ENCODE measurements at regions not wholly inside any gene's neighbourhood (a gene's known extent, or its start where the extent isn't known, plus 50 kb on each side); places are given as distances from the start of the nearest gene placed in this dataset.
A peak's percentile ranks its signal among the peaks of the same experiment; 100 is the strongest.

- TF ChIP-seq SIN3A (conservative IDR thresholded peaks at IDR 0.05 in 1 of 2, IDR thresholded peaks at IDR 0.05 in 1 of 2; ENCODE audit: low read depth in 1 of 2, low read length in 2 of 2) (peak in 1 of 2 experiments; percentile 66; a peak in 1 of 4 replicates), BRCA1 (IDR thresholded peaks at IDR 0.05; ENCODE audit: low read depth, low read length) (no peak), POU5F1 (IDR thresholded peaks at IDR 0.05; ENCODE audit: low read depth, low read length) (no peak), SIRT6 (IDR thresholded peaks at IDR 0.05; ENCODE audit: low read length) (no peak), SP4 (IDR thresholded peaks at IDR 0.05; ENCODE audit: low read length) (no peak), CBX5 (IDR thresholded peaks at IDR 0.05; ENCODE audit: low read depth, low read length) (no peak), RXRA (IDR thresholded peaks at IDR 0.05; ENCODE audit: insufficient read depth, low read depth, low read length) (no peak), GABPA (IDR thresholded peaks at IDR 0.05; ENCODE audit: borderline replicate concordance, insufficient read depth, low read length) (no peak), MAFK (IDR thresholded peaks at IDR 0.05; ENCODE audit: low read depth, low read length) (no peak), NRF1 (IDR thresholded peaks at IDR 0.05; ENCODE audit: low read depth, low read length) (no peak), JUN (IDR thresholded peaks at IDR 0.05; ENCODE audit: low read depth, low read length) (no peak), RBBP5 (IDR thresholded peaks at IDR 0.05; ENCODE audit: borderline replicate concordance, low read depth, low read length) (peak; percentile 4; the same call in 1 of the 2 replicates), EP300 (IDR thresholded peaks at IDR 0.05; ENCODE audit: borderline replicate concordance in 1 of 2, low read depth in 2 of 2, low read length in 2 of 2) (no peak)
Measured at GRCh38 chr2:64751286-64752260, 97.9 kb upstream of the SERTAD2 start (continued).

All from H1 (cell line).